ENCODE measurements at regions not wholly inside any gene's neighbourhood (a gene's known extent, or its start where the extent isn't known, plus 50 kb on each side); places are given as distances from the start of the nearest gene placed in this dataset.
"Not testable (repeated sequence)": the region's sequence is repeated elsewhere in the genome, so short reads cannot be mapped to it uniquely, and the experiment has no call there.

GRCh38 chr16:85517154-85517553 lies 96.0 kb upstream of the GSE1 start:
- no peak for DNase-seq (ENCODE audit: low read depth)

GRCh38 chr16:85517563-85518179 lies 95.5 kb upstream of the GSE1 start:
- no peak for DNase-seq (ENCODE audit: low read depth)

- no peak for DNase-seq (ENCODE audit: low read depth)
Observed at GRCh38 chr16:85518398-85519049, 94.6 kb upstream of the GSE1 start.

- DNase-seq (ENCODE audit: low read depth): not testable (repeated sequence)
Observed at GRCh38 chr16:85519050-85519440, 94.1 kb upstream of the GSE1 start.

GRCh38 chr16:85519540-85520231 lies 93.4 kb upstream of the GSE1 start:
- DNase-seq (ENCODE audit: low read depth): no peak

GRCh38 chr16:85520853-85521521 lies 92.1 kb upstream of the GSE1 start:
- no peak for DNase-seq (ENCODE audit: low read depth)

- DNase-seq (ENCODE audit: low read depth): no peak
Observed at GRCh38 chr16:85521552-85522307, 91.4 kb upstream of the GSE1 start.

- DNase-seq (ENCODE audit: low read depth): no peak
Observed at GRCh38 chr16:85522308-85522841, 90.7 kb upstream of the GSE1 start.

- DNase-seq (ENCODE audit: low read depth): no peak
Observed at GRCh38 chr16:85522842-85523601, 90.1 kb upstream of the GSE1 start.

GRCh38 chr16:85523602-85524364 lies 89.3 kb upstream of the GSE1 start:
- peak; percentile 22 for DNase-seq (ENCODE audit: low read depth)

- DNase-seq (ENCODE audit: low read depth): no peak
Observed at GRCh38 chr16:85524365-85524629, 88.8 kb upstream of the GSE1 start.

GRCh38 chr16:85524630-85525419 lies 88.3 kb upstream of the GSE1 start:
- DNase-seq (ENCODE audit: low read depth): peak; percentile 67

- no peak for DNase-seq (ENCODE audit: low read depth)
Observed at GRCh38 chr16:85525420-85526184, 87.5 kb upstream of the GSE1 start.

- no peak for DNase-seq (ENCODE audit: low read depth)
Observed at GRCh38 chr16:85526185-85526974, 86.7 kb upstream of the GSE1 start.

GRCh38 chr16:85527042-85527766 lies 85.9 kb upstream of the GSE1 start:
- no peak for DNase-seq (ENCODE audit: low read depth)

- DNase-seq (ENCODE audit: low read depth): no peak
Observed at GRCh38 chr16:85527767-85528297, 85.3 kb upstream of the GSE1 start.

All from fibroblast of the conjunctiva (primary cell).